ENCODE measurements at regions not wholly inside any gene's neighbourhood (a gene's known extent, or its start where the extent isn't known, plus 50 kb on each side); places are given as distances from the start of the nearest gene placed in this dataset.
"Not testable (repeated sequence)": the region's sequence is repeated elsewhere in the genome, so short reads cannot be mapped to it uniquely, and the experiment has no call there.

DNA sequence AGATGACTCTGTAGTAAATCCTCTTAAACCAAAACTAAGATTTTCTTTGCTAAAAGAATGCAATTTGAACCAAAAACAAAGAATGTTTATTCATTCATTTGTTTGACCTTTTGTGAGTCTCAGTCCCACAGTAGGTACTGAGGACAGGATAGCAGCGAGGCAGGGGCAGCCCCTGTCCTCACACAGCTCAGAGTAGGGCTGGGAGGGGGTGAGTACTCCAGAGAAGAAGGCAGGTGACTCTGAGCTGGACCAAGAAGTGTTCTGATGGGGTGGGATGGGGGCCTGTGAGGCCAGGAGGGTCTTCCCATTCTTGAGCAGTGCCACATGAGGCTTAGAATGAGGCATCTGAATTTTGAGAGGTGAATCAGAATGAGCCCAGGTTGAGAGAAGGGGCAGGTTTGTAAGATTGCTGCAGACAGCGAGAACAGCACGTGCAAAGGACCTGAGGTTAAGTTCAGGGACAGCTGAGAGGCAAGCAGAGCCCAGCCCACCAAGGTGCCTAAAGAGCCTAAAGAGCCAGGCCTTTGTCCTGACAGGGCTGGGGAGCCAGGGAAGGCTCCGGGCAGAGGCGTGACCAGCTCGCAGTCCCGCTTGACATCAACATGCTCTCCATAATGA lies 56.9 kb upstream of the CHST15 start:
- no peak for DNase-seq (ENCODE audit: low read depth)

DNA sequence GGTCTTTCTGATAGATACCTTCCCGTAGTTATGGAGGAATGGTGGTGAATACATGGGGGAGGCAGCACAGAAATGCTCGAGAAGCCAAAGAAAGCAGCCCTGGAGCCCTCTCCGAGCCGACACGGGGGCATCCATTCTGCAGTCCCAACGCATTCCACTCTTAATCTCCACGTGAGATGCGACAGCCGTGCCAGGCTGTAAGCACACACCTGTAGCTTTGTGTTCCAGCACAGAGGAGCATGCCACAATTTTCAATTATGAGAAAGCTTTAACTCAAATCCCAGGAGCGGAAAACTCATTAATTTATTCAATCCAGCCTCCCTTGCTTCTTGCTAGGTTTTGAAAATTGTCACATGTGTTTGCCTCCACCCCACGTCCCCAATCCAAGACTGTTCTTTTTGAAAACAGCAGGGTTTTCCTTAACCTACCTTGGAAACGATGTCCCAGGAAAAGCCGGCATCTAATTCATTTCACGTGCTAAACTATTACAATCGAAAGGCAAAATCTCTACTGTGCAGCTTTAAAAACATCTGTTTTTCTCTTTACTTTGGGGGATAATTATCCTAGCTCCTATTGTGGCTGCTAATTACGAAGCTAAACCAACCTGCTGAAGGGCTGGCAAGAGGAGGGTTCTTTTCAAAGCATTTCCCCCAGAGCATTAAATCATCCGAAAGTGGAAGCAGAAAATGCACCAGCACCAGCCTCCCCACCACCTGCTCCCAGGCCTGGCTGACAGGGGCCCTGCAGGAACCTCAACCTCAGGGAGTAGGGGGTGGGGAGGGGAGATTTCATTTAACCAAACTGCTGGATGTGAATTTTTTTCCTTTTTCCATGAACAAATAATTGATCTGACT lies 56.0 kb upstream of the CHST15 start:
- DNase-seq (ENCODE audit: low read depth) = no peak
- TF ChIP-seq, protein P1, sequence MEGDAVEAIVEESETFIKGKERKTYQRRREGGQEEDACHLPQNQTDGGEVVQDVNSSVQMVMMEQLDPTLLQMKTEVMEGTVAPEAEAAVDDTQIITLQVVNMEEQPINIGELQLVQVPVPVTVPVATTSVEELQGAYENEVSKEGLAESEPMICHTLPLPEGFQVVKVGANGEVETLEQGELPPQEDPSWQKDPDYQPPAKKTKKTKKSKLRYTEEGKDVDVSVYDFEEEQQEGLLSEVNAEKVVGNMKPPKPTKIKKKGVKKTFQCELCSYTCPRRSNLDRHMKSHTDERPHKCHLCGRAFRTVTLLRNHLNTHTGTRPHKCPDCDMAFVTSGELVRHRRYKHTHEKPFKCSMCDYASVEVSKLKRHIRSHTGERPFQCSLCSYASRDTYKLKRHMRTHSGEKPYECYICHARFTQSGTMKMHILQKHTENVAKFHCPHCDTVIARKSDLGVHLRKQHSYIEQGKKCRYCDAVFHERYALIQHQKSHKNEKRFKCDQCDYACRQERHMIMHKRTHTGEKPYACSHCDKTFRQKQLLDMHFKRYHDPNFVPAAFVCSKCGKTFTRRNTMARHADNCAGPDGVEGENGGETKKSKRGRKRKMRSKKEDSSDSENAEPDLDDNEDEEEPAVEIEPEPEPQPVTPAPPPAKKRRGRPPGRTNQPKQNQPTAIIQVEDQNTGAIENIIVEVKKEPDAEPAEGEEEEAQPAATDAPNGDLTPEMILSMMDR (IDR thresholded peaks at IDR 0.05; ENCODE audit: insufficient read depth, low read length, poor library complexity, severe bottlenecking) = no peak
- Histone ChIP-seq H3K27me3 (ENCODE audit: control insufficient read depth, insufficient read depth, low read length) (no peaks in the 10 kb centered on the region), H3K36me3 (ENCODE audit: control insufficient read depth, insufficient read depth, low read length) (no peaks in the 10 kb centered on the region), H3K4me3 (ENCODE audit: low read depth, low read length) (no peak overlapping the region)

More for the DNA sequence above, 56.9 kb upstream of the CHST15 start:
- Histone ChIP-seq H3K4me3 (ENCODE audit: low read depth, low read length) (no peak overlapping the region), H3K27me3 (ENCODE audit: control insufficient read depth, insufficient read depth, low read length) (no peaks in the 10 kb centered on the region), H3K36me3 (ENCODE audit: control insufficient read depth, insufficient read depth, low read length) (no peaks in the 10 kb centered on the region)
- TF ChIP-seq, protein P1 (IDR thresholded peaks at IDR 0.05; ENCODE audit: insufficient read depth, low read length, poor library complexity, severe bottlenecking) = no peak

- H3K36me3 ChIP-seq (ENCODE audit: control insufficient read depth, insufficient read depth, low read length); DNase-seq (ENCODE audit: low read depth); H3K27me3 ChIP-seq (ENCODE audit: control insufficient read depth, insufficient read depth, low read length); H3K4me3 ChIP-seq (ENCODE audit: low read depth, low read length): not testable (repeated sequence)
Measured at GRCh38 chr10:124148509-124149188, 55.3 kb upstream of the CHST15 start.

GRCh38 chr10:124146483-124146882 lies 53.1 kb upstream of the CHST15 start:
- TF ChIP-seq, protein P1 (IDR thresholded peaks at IDR 0.05; ENCODE audit: insufficient read depth, low read length, poor library complexity, severe bottlenecking) = no peak

DNA sequence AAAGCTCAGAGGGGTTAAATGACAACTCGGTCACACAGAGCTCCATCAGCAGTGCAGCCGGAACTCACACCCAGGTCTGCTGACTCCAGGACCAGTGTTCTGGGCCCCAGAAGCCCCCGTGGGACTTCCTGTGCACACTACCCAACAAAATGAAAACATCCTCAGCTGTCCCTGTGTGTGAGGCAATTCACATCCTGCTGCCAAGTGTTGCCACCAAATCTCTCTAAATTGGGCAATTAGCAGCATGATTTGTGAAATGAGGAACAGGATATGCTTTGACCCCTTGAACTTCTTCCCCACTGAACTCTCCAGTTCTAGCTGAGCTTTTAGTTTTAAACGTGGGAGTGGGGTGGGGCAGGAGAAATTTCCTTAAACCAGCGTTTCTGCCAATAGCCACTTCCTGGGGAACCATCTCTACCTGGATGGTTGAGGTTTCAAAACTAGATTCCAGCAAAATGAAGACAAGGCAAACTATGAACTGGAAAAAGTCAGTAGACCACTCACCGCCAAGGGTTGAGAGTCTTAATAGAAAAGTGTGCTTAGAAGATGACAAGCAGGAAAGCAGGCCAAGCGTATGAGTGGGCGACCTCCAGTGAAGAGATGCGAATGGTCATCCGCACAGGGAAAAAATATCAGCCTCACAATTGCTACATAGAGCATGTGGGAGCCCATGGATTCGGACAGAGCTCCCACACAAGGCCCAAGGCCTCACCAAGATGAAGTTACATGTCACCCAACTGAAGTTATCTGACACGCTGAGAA lies 51.9 kb upstream of the CHST15 start:
- no peak for DNase-seq (ENCODE audit: low read depth)

More at GRCh38 chr10:124146483-124146882, 53.1 kb upstream of the CHST15 start:
- H3K4me3 ChIP-seq (ENCODE audit: low read depth, low read length) = no peak overlapping the region
- H3K27me3 ChIP-seq (ENCODE audit: control insufficient read depth, insufficient read depth, low read length) = no peaks in the 10 kb centered on the region
- no peak for DNase-seq (ENCODE audit: low read depth)
- H3K36me3 ChIP-seq (ENCODE audit: control insufficient read depth, insufficient read depth, low read length) = no peaks in the 10 kb centered on the region

More for the DNA sequence above, 51.9 kb upstream of the CHST15 start:
- H3K4me3 ChIP-seq (ENCODE audit: low read depth, low read length) = no peak overlapping the region
- H3K36me3 ChIP-seq (ENCODE audit: control insufficient read depth, insufficient read depth, low read length) = no peaks in the 10 kb centered on the region
- TF ChIP-seq, protein P1 (IDR thresholded peaks at IDR 0.05; ENCODE audit: insufficient read depth, low read length, poor library complexity, severe bottlenecking) = no peak
- no peaks in the 10 kb centered on the region for H3K27me3 ChIP-seq (ENCODE audit: control insufficient read depth, insufficient read depth, low read length)

Data from kidney epithelial cell (primary cell).